HCT116 (cell line): ENCODE measurements at regions not wholly inside any gene's neighbourhood (a gene's known extent, or its start where the extent isn't known, plus 50 kb on each side); places are given as distances from the start of the nearest gene placed in this dataset.

Source experiments
- ATAC-seq: fragments of 200-7000 bp; cut with Tn5 transposase; 2 replicates; pipeline ENCODE4 v1.9.1; 2020; ENCODE audit warnings: mild to moderate bottlenecking, moderate library complexity
- BruUV-seq: library from RNA; stranded (reverse); fragments of 400-500 nt; replicated peaks from 2 replicates; lab custom pipeline; 2021; lab: Mats Ljungman, UMichigan
- CTCF ChIA-PET: fragments of 300-600 bp; sonication (Branson Sonifier 250); formaldehyde crosslinking; loops from one replicate; lab custom pipeline; 2021; ENCODE audit warnings: antibody characterized with exemption; lab: Charles Lee
- POLR2A ChIA-PET: fragments of 300-600, 350-600 bp; sonication (Branson Sonifier 250); formaldehyde crosslinking; loops from one replicate; lab custom pipeline; 2021; ENCODE audit warnings: antibody characterized with exemption; lab: Charles Lee
- RAD21 ChIA-PET, 2 experiments: fragments of 300-600 bp; sonication (Branson Sonifier 250); formaldehyde crosslinking; loops; one replicate each; lab custom pipeline; 2023; ENCODE audit warnings: low total read pairs in 2 of 2; ENCODE audit not compliant: uncharacterized antibody in 2 of 2, unreplicated experiment in 2 of 2, low non-redundant PET in 1 of 2; lab: Charles Lee
- DNase-seq: peaks from one replicate; pipeline ENCODE4 v3.0.0-alpha.2; 2010; ENCODE audit warnings: low read depth, low spot score
- H2AFZ ChIP-seq: fragments of 200-600 bp; shearing (Covaris generic), sonication (generic); 2 replicates; pipeline ENCODE4 v1.6.1; 2017; ENCODE audit warnings: low read depth, mixed run types, mixed read lengths, antibody characterized with exemption, low read length; ENCODE audit not compliant: poor library complexity, severe bottlenecking
- H3K27ac ChIP-seq: 2 replicates; pipeline ENCODE4 v1.5.1; 2012; ENCODE audit warnings: low read depth, low read length
- H3K27me3 ChIP-seq: fragments of 200-600 bp; sonication (generic); 2 replicates; pipeline ENCODE4 v1.6.1; 2016; ENCODE audit warnings: mixed run types, low read length, mixed read lengths; ENCODE audit not compliant: insufficient read depth
- H3K36me3 ChIP-seq, 2 experiments: fragments of 200-500 bp in 1 of 2; fragments of 200-600 bp in 1 of 2; sonication (Bioruptor generic) in 1 of 2; sonication (generic) in 1 of 2; 2 replicates each; pipeline versions ENCODE4 v1.5.1 to v1.6.1; 2014 to 2016; ENCODE audit warnings: low read length in 2 of 2, inconsistent platforms in 1 of 2, mixed read lengths in 1 of 2, mixed run types in 1 of 2; ENCODE audit not compliant: insufficient read depth in 2 of 2, control insufficient read depth in 1 of 2
- H3K4me1 ChIP-seq, 2 experiments: fragments of 200-600 bp in 1 of 2; sonication (generic) in 1 of 2; 2 replicates each; pipeline versions ENCODE4 v1.5.1 to v1.6.1; 2012 to 2017; ENCODE audit warnings: low read length in 2 of 2, inconsistent platforms in 1 of 2, mild to moderate bottlenecking in 1 of 2, mixed read lengths in 1 of 2, mixed run types in 1 of 2, moderate library complexity in 1 of 2; ENCODE audit not compliant: insufficient read depth in 2 of 2, control insufficient read depth in 1 of 2
- H3K4me2 ChIP-seq: fragments of 200-600 bp; sonication (generic); 2 replicates; pipeline ENCODE4 v1.6.1; 2017; ENCODE audit warnings: mixed run types, low read length, mixed read lengths
- H3K4me3 ChIP-seq, 2 experiments: fragments of 200-600 bp in 1 of 2; sonication (generic) in 1 of 2; replicated peaks in 1 of 2; 2 replicates each; pipeline ENCODE4 v1.5.1; 2011 to 2016; ENCODE audit warnings: low read length in 2 of 2, control low read depth in 1 of 2, low read depth in 1 of 2, mild to moderate bottlenecking in 1 of 2, mixed read lengths in 1 of 2, mixed run types in 1 of 2
- H3K79me2 ChIP-seq: fragments of 200-600 bp; sonication (generic); 2 replicates; pipeline ENCODE4 v1.6.1; 2017; ENCODE audit warnings: mild to moderate bottlenecking, mixed run types, low read length, moderate library complexity, mixed read lengths; ENCODE audit not compliant: insufficient read depth
- H3K9ac ChIP-seq: fragments of 200-600 bp; sonication (generic); 2 replicates; pipeline ENCODE4 v1.6.1; 2016; ENCODE audit warnings: low read length, mixed read lengths
- H3K9me2 ChIP-seq: fragments of 200-600 bp; sonication (generic), shearing (Covaris generic); 2 replicates; pipeline ENCODE4 v1.6.1; 2017; ENCODE audit warnings: mixed run types, mild to moderate bottlenecking, moderate library complexity; ENCODE audit not compliant: insufficient read depth
- H3K9me3 ChIP-seq, 2 experiments: fragments of 200-500 bp in 1 of 2; fragments of 200-600 bp in 1 of 2; sonication (Bioruptor generic) in 1 of 2; sonication (generic) in 1 of 2; 2 replicates each; pipeline ENCODE4 v1.6.1; 2014 to 2017; ENCODE audit warnings: low read length in 2 of 2, mixed read lengths in 2 of 2, inconsistent platforms in 1 of 2, low read depth in 1 of 2, mild to moderate bottlenecking in 1 of 2, mixed run types in 1 of 2, moderate library complexity in 1 of 2; ENCODE audit not compliant: control insufficient read depth in 1 of 2, insufficient read depth in 1 of 2
- H4K20me1 ChIP-seq: fragments of 200-600 bp; sonication (generic), shearing (Covaris generic); 2 replicates; pipeline ENCODE4 v1.6.1; 2017; ENCODE audit warnings: mixed run types, mild to moderate bottlenecking, moderate library complexity; ENCODE audit not compliant: insufficient read depth
- ATF3 ChIP-seq: IDR thresholded peaks from 2 replicates; pipeline ENCODE4 v1.6.1; 2012
- CBX3 ChIP-seq: IDR thresholded peaks from 2 replicates; pipeline ENCODE4 v1.6.1; 2012; ENCODE audit warnings: low read depth
- CEBPB ChIP-seq: IDR thresholded peaks from 2 replicates; pipeline ENCODE4 v1.6.1; 2012; ENCODE audit warnings: low read depth
- CTCF ChIP-seq, 3 experiments: fragments of 200-600 bp in 1 of 3; sonication (generic) in 1 of 3; IDR thresholded peaks in 2 of 3; conservative IDR thresholded peaks in 1 of 3; 2 replicates each; pipeline ENCODE4 v1.5.1; 2012 to 2017; ENCODE audit warnings: low read depth in 2 of 3, low read length in 2 of 3, antibody characterized with exemption in 1 of 3, borderline replicate concordance in 1 of 3, control low read depth in 1 of 3, mild to moderate bottlenecking in 1 of 3, mixed read lengths in 1 of 3, mixed run types in 1 of 3, moderate library complexity in 1 of 3; ENCODE audit not compliant: insufficient read depth in 1 of 3
- EGR1 ChIP-seq: IDR thresholded peaks from 2 replicates; pipeline ENCODE4 v1.6.1; 2012; ENCODE audit warnings: low read depth
- EZH2phosphoT487 ChIP-seq: fragments of 200-600 bp; IDR thresholded peaks from 2 replicates; pipeline ENCODE4 v1.6.1; 2018; ENCODE audit warnings: antibody characterized with exemption, borderline replicate concordance
- FOSL1 ChIP-seq: IDR thresholded peaks from 2 replicates; pipeline ENCODE4 v1.6.1; 2012; ENCODE audit warnings: low read depth
- JUND ChIP-seq: IDR thresholded peaks from 2 replicates; pipeline ENCODE4 v1.6.1; 2012
- MAX ChIP-seq: IDR thresholded peaks from 2 replicates; pipeline ENCODE4 v1.6.1; 2012
- POLR2A ChIP-seq: IDR thresholded peaks from 2 replicates; pipeline ENCODE4 v1.7.0; 2011; ENCODE audit warnings: borderline replicate concordance; ENCODE audit not compliant: insufficient read depth, insufficient read length; ENCODE audit errors: extremely low read depth
- POLR2AphosphoS5 ChIP-seq: IDR thresholded peaks from 2 replicates; pipeline ENCODE4 v1.6.1; 2011; ENCODE audit warnings: mild to moderate bottlenecking, low read depth, low read length, moderate library complexity
- RAD21 ChIP-seq: IDR thresholded peaks from 2 replicates; pipeline ENCODE4 v1.6.1; 2012; ENCODE audit warnings: low read depth, mild to moderate bottlenecking
- REST ChIP-seq: IDR thresholded peaks from 2 replicates; pipeline ENCODE4 v1.6.1; 2012; ENCODE audit warnings: low read depth
- SIN3A ChIP-seq: IDR thresholded peaks from 2 replicates; pipeline ENCODE4 v1.6.1; 2012; ENCODE audit warnings: low read depth
- SP1 ChIP-seq: IDR thresholded peaks from 2 replicates; pipeline ENCODE4 v1.6.1; 2012; ENCODE audit warnings: low read depth
- SRF ChIP-seq: IDR thresholded peaks from 2 replicates; pipeline ENCODE4 v1.6.1; 2012; ENCODE audit warnings: low read depth
- TCF7L2 ChIP-seq: IDR thresholded peaks from 2 replicates; pipeline ENCODE4 v1.7.0; 2011; ENCODE audit warnings: borderline replicate concordance, inconsistent platforms; ENCODE audit not compliant: insufficient read depth, insufficient read length; ENCODE audit errors: extremely low read depth
- ZBTB33 ChIP-seq: IDR thresholded peaks from 2 replicates; pipeline ENCODE4 v1.6.1; 2011; ENCODE audit warnings: mild to moderate bottlenecking, low read length, moderate library complexity; ENCODE audit not compliant: insufficient replicate concordance; ENCODE audit errors: extremely low read depth
- ZFX ChIP-seq: fragments of 450-650 bp; IDR thresholded peaks from 2 replicates; pipeline ENCODE4 v1.6.1; 2017
- intact Hi-C: fragments of 100-400 bp; cut with micrococcal nuclease; formaldehyde crosslinking; loops from 2 replicates; pipeline ENCODE4 v1.10.0; 2022

- no peaks in the 10 kb centered on the region for H3K4me1 ChIP-seq
Measured at GRCh38 chr6:139919107-139920026, 544.9 kb upstream of the CITED2 start.

More at GRCh38 chr6:139919107-139920026, 544.9 kb upstream of the CITED2 start:
- intact Hi-C loops = no loop called here
- Histone ChIP-seq H3K36me3 (no peaks in the 10 kb centered on the region), H3K9me2 (no peaks in the 10 kb centered on the region), H3K27me3 (no peaks in the 10 kb centered on the region), H3K4me2 (no peak overlapping the region), H3K79me2 (no peaks in the 10 kb centered on the region), H2AFZ (no peak overlapping the region), H3K9me3 (no peaks in the 10 kb centered on the region), H3K9ac (no peak overlapping the region), H3K27ac (no peak overlapping the region), H4K20me1 (no peaks in the 10 kb centered on the region), H3K4me3 (no peak overlapping the region)
- TF ChIP-seq ZBTB33 (no peak), POLR2A (no peak), REST (no peak), RAD21 (no peak), EZH2phosphoT487 (no peak), JUND (no peak), MAX (no peak), CBX3 (no peak), ZFX (no peak), POLR2AphosphoS5 (no peak), SIN3A (no peak), SRF (no peak), TCF7L2 (no peak), CTCF (IDR thresholded peaks at IDR 0.05 in 2 of 3, conservative IDR thresholded peaks at IDR 0.05 in 1 of 3; ENCODE audit: borderline replicate concordance in 1 of 3, insufficient read depth in 1 of 3, low read depth in 2 of 3, low read length in 2 of 3) (no peak), ATF3 (no peak), CEBPB (no peak), EGR1 (no peak), FOSL1 (no peak), SP1 (no peak)
- POLR2A ChIA-PET = no interaction called here
- ATAC-seq (no peak), DNase-seq (no peak)
- no TSS peak for BruUV-seq
- RAD21 ChIA-PET = no interaction called here
- CTCF ChIA-PET = no interaction called here
